ENCODE measurements at regions not wholly inside any gene's neighbourhood (a gene's known extent, or its start where the extent isn't known, plus 50 kb on each side); places are given as distances from the start of the nearest gene placed in this dataset.

DNA sequence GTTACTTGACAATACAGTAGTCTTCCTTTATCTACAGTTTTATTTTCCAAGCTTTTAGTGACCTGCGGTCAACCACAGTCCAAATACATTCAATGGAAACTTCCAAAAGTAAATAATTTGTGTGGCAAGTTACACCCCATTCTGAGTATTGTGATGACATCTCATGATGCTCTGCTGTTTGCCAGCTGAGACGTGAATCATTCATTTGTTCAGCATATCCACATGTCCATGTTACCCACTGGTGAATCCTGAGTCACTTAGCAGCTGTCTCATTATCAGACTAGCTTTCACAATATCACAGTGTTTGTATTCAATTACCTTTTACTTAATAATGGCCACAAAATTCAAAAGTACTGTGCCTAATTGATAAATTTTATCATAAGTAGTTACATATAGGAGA is 179.8 kb downstream of the PRR20E start:
- no peak for TF ChIP-seq EZH2 (IDR thresholded peaks at IDR 0.05; ENCODE audit: low read depth)
- TF ChIP-seq, protein P1, sequence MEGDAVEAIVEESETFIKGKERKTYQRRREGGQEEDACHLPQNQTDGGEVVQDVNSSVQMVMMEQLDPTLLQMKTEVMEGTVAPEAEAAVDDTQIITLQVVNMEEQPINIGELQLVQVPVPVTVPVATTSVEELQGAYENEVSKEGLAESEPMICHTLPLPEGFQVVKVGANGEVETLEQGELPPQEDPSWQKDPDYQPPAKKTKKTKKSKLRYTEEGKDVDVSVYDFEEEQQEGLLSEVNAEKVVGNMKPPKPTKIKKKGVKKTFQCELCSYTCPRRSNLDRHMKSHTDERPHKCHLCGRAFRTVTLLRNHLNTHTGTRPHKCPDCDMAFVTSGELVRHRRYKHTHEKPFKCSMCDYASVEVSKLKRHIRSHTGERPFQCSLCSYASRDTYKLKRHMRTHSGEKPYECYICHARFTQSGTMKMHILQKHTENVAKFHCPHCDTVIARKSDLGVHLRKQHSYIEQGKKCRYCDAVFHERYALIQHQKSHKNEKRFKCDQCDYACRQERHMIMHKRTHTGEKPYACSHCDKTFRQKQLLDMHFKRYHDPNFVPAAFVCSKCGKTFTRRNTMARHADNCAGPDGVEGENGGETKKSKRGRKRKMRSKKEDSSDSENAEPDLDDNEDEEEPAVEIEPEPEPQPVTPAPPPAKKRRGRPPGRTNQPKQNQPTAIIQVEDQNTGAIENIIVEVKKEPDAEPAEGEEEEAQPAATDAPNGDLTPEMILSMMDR (conservative IDR thresholded peaks at IDR 0.05) = no peak
- Histone ChIP-seq H3K4me1 (replicated peaks; ENCODE audit: insufficient read depth) (no peaks in the 10 kb centered on the region), H2AFZ (no peak overlapping the region), H3K36me3 (ENCODE audit: low read depth) (no peaks in the 10 kb centered on the region), H3K9me2 (ENCODE audit: insufficient read depth) (no peaks in the 10 kb centered on the region; the same call in 1 of the 2 replicates), H3K4me3 (no peak overlapping the region), H3F3A (ENCODE audit: insufficient read depth, low read depth) (no peaks in the 10 kb centered on the region), H3K27me3 (ENCODE audit: insufficient read depth, low read depth) (no peaks in the 10 kb centered on the region), H3K79me2 (ENCODE audit: low read depth) (no peaks in the 10 kb centered on the region), H3K27ac (no peak overlapping the region), H3K9me3 (ENCODE audit: insufficient read depth, low read depth) (no peaks in the 10 kb centered on the region; the same call in 1 of the 2 replicates), H3K4me2 (no peak overlapping the region), H4K20me1 (ENCODE audit: insufficient read depth) (no peaks in the 10 kb centered on the region)
- ChIA-PET CTCF (no interaction called here), POLR2A (ENCODE audit: unreplicated experiment) (no interaction called here)
- BruUV-seq (replicated peaks) = no TSS peak
- intact Hi-C loops (cut with micrococcal nuclease; ENCODE audit: unreplicated experiment) = no loop called here
- DNase-seq = no peak

DNA sequence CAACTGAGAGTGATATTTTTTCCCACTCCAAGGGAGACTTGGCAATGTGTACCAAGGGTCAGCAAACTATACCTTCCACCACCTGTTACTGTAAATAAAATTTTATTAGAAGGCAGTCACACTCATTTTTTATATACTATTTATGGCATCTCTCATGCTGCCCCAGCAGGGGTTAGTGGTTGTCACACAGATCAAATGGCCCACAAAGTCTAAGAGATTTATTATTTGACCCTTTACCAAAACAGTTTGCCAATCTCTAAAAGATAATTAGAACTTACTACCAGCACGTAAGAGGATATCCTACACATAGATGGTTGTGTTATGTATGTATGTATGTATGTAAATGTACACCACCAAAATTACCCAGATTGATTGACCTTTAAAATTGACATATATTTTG is 185.1 kb downstream of the PRR20E start:
- no TSS peak for BruUV-seq (replicated peaks)
- H3K4me2 ChIP-seq = no peak overlapping the region

DNA sequence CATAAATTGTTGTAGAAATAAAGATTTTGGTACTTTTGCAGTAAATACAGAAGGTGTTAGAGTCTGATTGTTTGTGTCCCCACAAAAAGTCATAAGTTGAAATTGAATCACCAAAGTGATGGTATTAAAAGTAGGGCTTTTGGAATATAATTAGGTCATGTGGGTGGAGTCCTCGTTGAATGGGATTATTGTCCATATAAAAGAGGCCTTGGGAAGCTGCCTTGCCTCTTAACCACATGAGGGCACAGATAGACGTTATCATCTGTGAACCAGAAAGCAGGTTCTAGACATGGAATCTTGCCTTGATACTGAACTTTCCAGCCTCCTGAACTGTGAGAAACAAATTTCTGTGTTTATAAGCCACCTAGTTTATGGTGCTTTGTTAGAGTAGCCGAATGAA is 186.8 kb downstream of the PRR20E start:
- ChIA-PET CTCF (no interaction called here), POLR2A (ENCODE audit: unreplicated experiment) (no interaction called here)
- H3K4me2 ChIP-seq = no peak overlapping the region
- no peaks in the 10 kb centered on the region for H3K79me2 ChIP-seq (ENCODE audit: low read depth)
- intact Hi-C loops (cut with micrococcal nuclease; ENCODE audit: unreplicated experiment) = no loop called here
- no peak overlapping the region for H3K27ac ChIP-seq
- TF ChIP-seq, protein P1 (conservative IDR thresholded peaks at IDR 0.05) = no peak
- H3F3A ChIP-seq (ENCODE audit: insufficient read depth, low read depth) = no peaks in the 10 kb centered on the region
- no peaks in the 10 kb centered on the region for H3K27me3 ChIP-seq (ENCODE audit: insufficient read depth, low read depth)
- no peaks in the 10 kb centered on the region for H3K36me3 ChIP-seq (ENCODE audit: low read depth)
- no peak overlapping the region for H2AFZ ChIP-seq
- H3K4me1 ChIP-seq (replicated peaks; ENCODE audit: insufficient read depth) = no peaks in the 10 kb centered on the region
- no peaks in the 10 kb centered on the region for H3K9me3 ChIP-seq (ENCODE audit: insufficient read depth, low read depth)
- no TSS peak for BruUV-seq (replicated peaks)
- H3K9me2 ChIP-seq (ENCODE audit: insufficient read depth) = no peaks in the 10 kb centered on the region
- no peak overlapping the region for H3K4me3 ChIP-seq
- no peak for DNase-seq
- no peaks in the 10 kb centered on the region for H4K20me1 ChIP-seq (ENCODE audit: insufficient read depth)

More for the DNA sequence above, 185.1 kb downstream of the PRR20E start:
- no peak overlapping the region for H2AFZ ChIP-seq
- no peak overlapping the region for H3K4me3 ChIP-seq
- intact Hi-C loops (cut with micrococcal nuclease; ENCODE audit: unreplicated experiment) = no loop called here
- H3F3A ChIP-seq (ENCODE audit: insufficient read depth, low read depth) = no peaks in the 10 kb centered on the region
- no peaks in the 10 kb centered on the region for H3K79me2 ChIP-seq (ENCODE audit: low read depth)
- POLR2A ChIA-PET (ENCODE audit: unreplicated experiment) = no interaction called here
- H3K27me3 ChIP-seq (ENCODE audit: insufficient read depth, low read depth) = no peaks in the 10 kb centered on the region
- H3K36me3 ChIP-seq (ENCODE audit: low read depth) = no peaks in the 10 kb centered on the region
- H3K9me3 ChIP-seq (ENCODE audit: insufficient read depth, low read depth) = no peaks in the 10 kb centered on the region
- no peaks in the 10 kb centered on the region for H4K20me1 ChIP-seq (ENCODE audit: insufficient read depth)
- no peaks in the 10 kb centered on the region for H3K9me2 ChIP-seq (ENCODE audit: insufficient read depth)
- no peaks in the 10 kb centered on the region for H3K4me1 ChIP-seq (replicated peaks; ENCODE audit: insufficient read depth)
- CTCF ChIA-PET = no interaction called here
- TF ChIP-seq EZH2 (IDR thresholded peaks at IDR 0.05; ENCODE audit: low read depth) = no peak
- TF ChIP-seq, protein P1 (conservative IDR thresholded peaks at IDR 0.05) = no peak
- H3K27ac ChIP-seq = no peak overlapping the region
- DNase-seq = no peak
